Mesendoderm (in vitro differentiated cells): ENCODE measurements at regions not wholly inside any gene's neighbourhood (a gene's known extent, or its start where the extent isn't known, plus 50 kb on each side); places are given as distances from the start of the nearest gene placed in this dataset.

Experiments
- DNase-seq: peaks from one replicate; pipeline ENCODE4 v3.0.0; 2013
- H2AK5ac ChIP-seq: 2 replicates; pipeline ENCODE4 v1.6.1; 2013; ENCODE audit warnings: low read length, inconsistent platforms
- H2BK120ac ChIP-seq: 2 replicates; pipeline ENCODE4 v1.6.1; 2013; ENCODE audit warnings: low read depth, mild to moderate bottlenecking, low read length, moderate library complexity, mixed read lengths
- H2BK15ac ChIP-seq: replicated peaks from 2 replicates; pipeline ENCODE4 v1.6.1; 2013; ENCODE audit warnings: low read depth, mild to moderate bottlenecking, moderate library complexity
- H2BK5ac ChIP-seq: 2 replicates; pipeline ENCODE4 v1.6.1; 2013; ENCODE audit warnings: low read length, inconsistent platforms
- H3K18ac ChIP-seq: 2 replicates; pipeline ENCODE4 v1.6.1; 2013; ENCODE audit warnings: mild to moderate bottlenecking, low read length, mixed read lengths
- H3K23ac ChIP-seq: one replicate; pipeline ENCODE4 v1.6.1; 2013; ENCODE audit warnings: low read length
- H3K27ac ChIP-seq: 2 replicates; pipeline ENCODE4 v1.5.1; 2013; ENCODE audit warnings: low read depth, mild to moderate bottlenecking, inconsistent platforms, low read length, moderate library complexity
- H3K27me3 ChIP-seq: 2 replicates; pipeline ENCODE4 v1.6.1; 2013; ENCODE audit warnings: low read length, control low read depth, mild to moderate bottlenecking, inconsistent platforms; ENCODE audit not compliant: insufficient read depth, poor library complexity
- H3K36me3 ChIP-seq: 2 replicates; pipeline ENCODE4 v1.6.1; 2013; ENCODE audit warnings: low read length, inconsistent platforms; ENCODE audit not compliant: control insufficient read depth, insufficient read depth
- H3K4ac ChIP-seq: one replicate; pipeline ENCODE4 v1.6.1; 2013; ENCODE audit warnings: low read depth, mild to moderate bottlenecking, low read length, moderate library complexity
- H3K4me1 ChIP-seq: 2 replicates; pipeline ENCODE4 v1.6.1; 2013; ENCODE audit warnings: low read depth, low read length, inconsistent platforms; ENCODE audit not compliant: control insufficient read depth
- H3K4me2 ChIP-seq: 2 replicates; pipeline ENCODE4 v1.6.1; 2013; ENCODE audit warnings: low read length
- H3K4me3 ChIP-seq: 2 replicates; pipeline ENCODE4 v1.5.1; 2013; ENCODE audit warnings: mild to moderate bottlenecking, low read length
- H3K56ac ChIP-seq: one replicate; pipeline ENCODE4 v1.6.1; 2013; ENCODE audit warnings: low read length
- H3K79me1 ChIP-seq: 2 replicates; pipeline ENCODE4 v1.6.1; 2013; ENCODE audit warnings: low read length, inconsistent platforms
- H3K79me2 ChIP-seq: 2 replicates; pipeline ENCODE4 v1.6.1; 2013; ENCODE audit warnings: mild to moderate bottlenecking, low read length; ENCODE audit not compliant: control insufficient read depth, insufficient read depth
- H3K9ac ChIP-seq: 2 replicates; pipeline ENCODE4 v1.6.1; 2013; ENCODE audit warnings: low read length, inconsistent platforms
- H4K5ac ChIP-seq: one replicate; pipeline ENCODE4 v1.6.1; 2013; ENCODE audit warnings: low read length
- H4K8ac ChIP-seq: one replicate; pipeline ENCODE4 v1.6.1; 2013; ENCODE audit warnings: low read depth, mild to moderate bottlenecking, control low read depth, low read length, moderate library complexity
- WGBS: extraction: QIAGEN DNeasy Blood & Tissue Kit; methylation state at CpG from one replicate; pipeline ENCODE4 v1.1.7; 2013; ENCODE audit warnings: low lambda C conversion rate, missing lambda C conversion rate; ENCODE audit not compliant: insufficient coverage; ENCODE audit errors: extremely low coverage; 5-methylcytosine and 5-hydroxymethylcytosine counted together

DNA sequence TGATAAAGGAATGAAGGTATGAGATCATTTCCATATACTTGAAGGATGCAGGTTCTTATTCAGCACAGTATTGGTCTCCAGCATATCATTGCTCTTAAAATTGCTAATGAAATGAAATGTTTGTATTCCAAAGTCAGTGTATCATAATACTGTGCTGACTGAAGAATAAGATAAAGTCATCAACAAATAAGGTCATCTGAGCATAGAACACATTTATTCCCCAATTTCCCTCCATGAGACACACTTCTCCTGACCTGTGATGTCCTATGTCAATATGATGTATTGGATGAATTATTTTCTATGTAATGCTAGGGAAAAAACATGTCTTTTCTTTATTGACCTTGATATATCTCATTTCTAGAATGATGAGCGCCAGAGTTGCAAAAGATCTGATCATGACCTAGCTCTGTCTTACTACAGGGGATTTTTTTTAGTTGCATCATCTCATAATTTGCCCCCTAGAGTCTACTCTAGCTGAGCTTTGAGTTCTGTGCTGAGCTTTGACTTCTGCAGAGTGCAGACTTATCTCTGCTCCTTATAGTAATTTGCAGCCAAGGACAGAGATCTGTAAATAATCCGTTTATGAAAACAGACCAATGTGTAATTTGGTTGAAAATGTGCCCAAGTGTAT lies 859.8 kb downstream of the TRIB2 start:
- Histone ChIP-seq H2BK120ac (no peak overlapping the region), H3K79me1 (no peaks in the 10 kb centered on the region), H3K4me2 (no peak overlapping the region), H3K36me3 (no peaks in the 10 kb centered on the region), H3K4me3 (no peak overlapping the region), H3K27ac (no peak overlapping the region), H3K4ac (no peak overlapping the region), H2BK15ac (no peak overlapping the region), H3K4me1 (no peaks in the 10 kb centered on the region), H2BK5ac (no peak overlapping the region), H3K18ac (no peak overlapping the region), H3K27me3 (no peaks in the 10 kb centered on the region), H2AK5ac (no peak overlapping the region), H3K56ac (no peak overlapping the region), H3K9ac (no peak overlapping the region), H4K8ac (no peak overlapping the region), H3K23ac (no peak overlapping the region), H4K5ac (no peak overlapping the region), H3K79me2 (no peaks in the 10 kb centered on the region)
- no peak for DNase-seq
- no CpG with 5 or more reads among the region's 2 CpGs for WGBS

DNA sequence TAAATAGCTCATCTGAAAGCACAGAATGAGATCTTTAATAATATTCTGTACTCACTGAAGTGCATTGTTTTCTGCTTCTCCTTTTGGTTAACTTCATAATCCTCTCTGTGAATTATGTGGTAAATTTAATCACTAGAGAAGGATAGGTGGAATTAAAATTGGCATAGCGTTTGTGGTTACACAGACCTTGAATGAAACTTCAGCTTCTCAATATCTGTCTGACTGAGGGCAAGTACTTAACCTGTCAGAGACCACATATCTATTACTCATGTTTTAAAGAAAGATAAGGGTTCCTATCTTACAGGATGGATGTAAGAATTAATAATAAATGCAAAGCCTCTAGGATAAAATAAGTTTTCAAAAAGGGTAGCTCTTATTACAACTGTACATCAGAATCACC lies 861.8 kb downstream of the TRIB2 start:
- no peak overlapping the region for H4K8ac ChIP-seq
- no peak overlapping the region for H3K27ac ChIP-seq
- no peak overlapping the region for H3K4me2 ChIP-seq
- no peak overlapping the region for H3K56ac ChIP-seq
- H3K4ac ChIP-seq = no peak overlapping the region
- no peaks in the 10 kb centered on the region for H3K4me1 ChIP-seq
- H3K18ac ChIP-seq = no peak overlapping the region
- no peak overlapping the region for H3K4me3 ChIP-seq
- H3K79me2 ChIP-seq = no peaks in the 10 kb centered on the region
- H2AK5ac ChIP-seq = no peak overlapping the region
- H3K9ac ChIP-seq = no peak overlapping the region
- H3K23ac ChIP-seq = no peak overlapping the region
- DNase-seq = no peak
- H2BK5ac ChIP-seq = no peak overlapping the region
- no peak overlapping the region for H4K5ac ChIP-seq
- H3K79me1 ChIP-seq = no peaks in the 10 kb centered on the region
- H2BK120ac ChIP-seq = no peak overlapping the region
- no peaks in the 10 kb centered on the region for H3K36me3 ChIP-seq
- no peaks in the 10 kb centered on the region for H3K27me3 ChIP-seq
- no CpG with 5 or more reads among the region's 1 CpG for WGBS
- no peak overlapping the region for H2BK15ac ChIP-seq

- H3K4me3 ChIP-seq = no peak overlapping the region
- no peaks in the 10 kb centered on the region for H3K4me1 ChIP-seq
- H3K4ac ChIP-seq = no peak overlapping the region
- H3K36me3 ChIP-seq = no peaks in the 10 kb centered on the region
- H2BK120ac ChIP-seq = no peak overlapping the region
- H3K18ac ChIP-seq = no peak overlapping the region
- H4K5ac ChIP-seq = no peak overlapping the region
- H2BK5ac ChIP-seq = no peak overlapping the region
- no peaks in the 10 kb centered on the region for H3K27me3 ChIP-seq
- no peak overlapping the region for H2BK15ac ChIP-seq
- H3K56ac ChIP-seq = no peak overlapping the region
- no peak overlapping the region for H3K4me2 ChIP-seq
- no peaks in the 10 kb centered on the region for H3K79me1 ChIP-seq
- H3K23ac ChIP-seq = no peak overlapping the region
- no peak overlapping the region for H4K8ac ChIP-seq
- no CpG with 5 or more reads among the region's 10 CpGs for WGBS
- H3K27ac ChIP-seq = no peak overlapping the region
- H3K9ac ChIP-seq = no peak overlapping the region
- peak; percentile 57 for DNase-seq
- no peaks in the 10 kb centered on the region for H3K79me2 ChIP-seq
- H2AK5ac ChIP-seq = no peak overlapping the region
Observed at GRCh38 chr2:13581471-13581870, 864.7 kb downstream of the TRIB2 start.

DNA sequence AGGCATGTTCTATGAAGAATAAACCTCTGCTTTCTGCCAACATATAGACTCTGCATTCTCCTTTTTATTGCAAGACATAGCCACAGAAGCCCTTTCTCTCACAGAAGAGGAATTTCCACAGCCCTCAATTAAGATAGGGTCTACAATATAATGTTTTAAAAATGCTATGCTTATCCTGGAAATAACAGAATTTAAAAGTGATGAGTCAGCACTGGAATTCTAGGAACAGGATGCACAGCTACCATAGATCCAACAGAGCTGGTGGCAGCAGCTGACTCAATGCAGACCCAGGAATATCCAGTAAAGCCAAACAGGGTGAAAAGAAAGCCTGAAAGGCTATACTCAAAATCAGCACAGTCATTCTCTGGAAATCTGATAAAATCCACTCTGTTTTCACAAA lies 866.9 kb downstream of the TRIB2 start:
- H3K9ac ChIP-seq = no peak overlapping the region
- no peak overlapping the region for H4K5ac ChIP-seq
- no peak overlapping the region for H2AK5ac ChIP-seq
- no peak overlapping the region for H3K4me2 ChIP-seq
- no peaks in the 10 kb centered on the region for H3K79me1 ChIP-seq
- no peak overlapping the region for H3K4me3 ChIP-seq
- no peak overlapping the region for H3K4ac ChIP-seq
- no peak overlapping the region for H2BK15ac ChIP-seq
- H3K36me3 ChIP-seq = no peaks in the 10 kb centered on the region
- no peak overlapping the region for H2BK120ac ChIP-seq
- no peak overlapping the region for H2BK5ac ChIP-seq
- no peaks in the 10 kb centered on the region for H3K27me3 ChIP-seq
- no peak overlapping the region for H3K56ac ChIP-seq
- H3K27ac ChIP-seq = no peak overlapping the region
- no peaks in the 10 kb centered on the region for H3K4me1 ChIP-seq
- H3K23ac ChIP-seq = no peak overlapping the region
- H3K79me2 ChIP-seq = no peaks in the 10 kb centered on the region
- H3K18ac ChIP-seq = no peak overlapping the region
- H4K8ac ChIP-seq = no peak overlapping the region
- DNase-seq = no peak

GRCh38 chr2:13584020-13584419 lies 867.3 kb downstream of the TRIB2 start:
- no peak overlapping the region for H3K9ac ChIP-seq
- DNase-seq = no peak
- no peak overlapping the region for H3K56ac ChIP-seq
- no peak overlapping the region for H2BK5ac ChIP-seq
- H2BK15ac ChIP-seq = no peak overlapping the region
- no peak overlapping the region for H4K5ac ChIP-seq
- H3K23ac ChIP-seq = no peak overlapping the region
- H3K18ac ChIP-seq = no peak overlapping the region
- H3K4ac ChIP-seq = no peak overlapping the region
- H3K27me3 ChIP-seq = no peaks in the 10 kb centered on the region
- no peak overlapping the region for H2BK120ac ChIP-seq
- H3K79me2 ChIP-seq = no peaks in the 10 kb centered on the region
- H2AK5ac ChIP-seq = no peak overlapping the region
- H3K4me3 ChIP-seq = no peak overlapping the region
- no peak overlapping the region for H3K27ac ChIP-seq
- H3K4me1 ChIP-seq = no peaks in the 10 kb centered on the region
- no CpG with 5 or more reads among the region's 2 CpGs for WGBS
- H3K36me3 ChIP-seq = no peaks in the 10 kb centered on the region
- no peak overlapping the region for H3K4me2 ChIP-seq
- no peak overlapping the region for H4K8ac ChIP-seq
- no peaks in the 10 kb centered on the region for H3K79me1 ChIP-seq

DNA sequence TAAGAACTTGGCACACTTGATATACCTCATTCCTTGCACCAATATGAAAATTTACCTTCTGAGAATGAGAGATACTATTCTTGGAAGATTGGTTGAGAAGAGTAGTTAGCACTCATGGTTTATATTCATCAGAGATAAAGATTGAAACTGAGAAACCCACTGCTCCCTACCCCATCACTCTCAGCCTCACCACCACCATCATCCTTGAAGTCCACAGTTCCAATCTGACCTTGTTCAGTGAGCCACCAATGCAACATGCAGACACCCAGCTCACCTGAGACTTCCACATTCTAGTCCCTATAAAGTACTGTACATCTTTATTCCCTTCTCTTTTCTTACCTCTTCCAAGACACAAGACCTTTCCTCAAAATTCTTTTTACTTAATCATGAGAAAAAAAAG lies 869.0 kb downstream of the TRIB2 start:
- Histone ChIP-seq H3K27ac (no peak overlapping the region), H3K79me2 (no peaks in the 10 kb centered on the region), H2BK5ac (no peak overlapping the region), H3K36me3 (no peaks in the 10 kb centered on the region), H3K56ac (no peak overlapping the region), H3K4me2 (no peak overlapping the region), H2BK15ac (no peak overlapping the region), H4K8ac (no peak overlapping the region), H3K23ac (no peak overlapping the region), H3K4me3 (no peak overlapping the region), H3K79me1 (no peaks in the 10 kb centered on the region), H3K4ac (no peak overlapping the region), H2AK5ac (no peak overlapping the region), H3K27me3 (no peaks in the 10 kb centered on the region), H3K4me1 (no peaks in the 10 kb centered on the region), H4K5ac (no peak overlapping the region), H2BK120ac (no peak overlapping the region), H3K18ac (no peak overlapping the region), H3K9ac (no peak overlapping the region)
- no peak for DNase-seq
